Activated naive CD4-positive, alpha-beta T cell treated with anti-CD3 and anti-CD28 coated beads, Interleukin-2, amount 50 U/mL, for 16 hours (primary cell): ENCODE measurements at regions not wholly inside any gene's neighbourhood (a gene's known extent, or its start where the extent isn't known, plus 50 kb on each side); places are given as distances from the start of the nearest gene placed in this dataset.
"Not testable (repeated sequence)": the region's sequence is repeated elsewhere in the genome, so short reads cannot be mapped to it uniquely, and the experiment has no call there.

Experiments
- DNase-seq: peaks from one replicate; pipeline ENCODE4 v3.0.0-alpha.2; 2020

GRCh38 chr6:111925296-111925695, 52.0 kb upstream of the FYN start:
- DNase-seq, result no peak

GRCh38 chr6:111926731-111927302, 53.6 kb upstream of the FYN start:
- no peak for DNase-seq

GRCh38 chr6:111927321-111927720, 54.1 kb upstream of the FYN start:
- no peak for DNase-seq

- no peak for DNase-seq
Measured at GRCh38 chr6:111928139-111928538, 54.9 kb upstream of the FYN start.

GRCh38 chr6:111934611-111935010, 61.4 kb upstream of the FYN start:
- not testable (repeated sequence) for DNase-seq

- DNase-seq, result no peak
Measured at GRCh38 chr6:111936718-111937117, 63.5 kb upstream of the FYN start.

- DNase-seq, result no peak
Measured at GRCh38 chr6:111938710-111939109, 65.5 kb upstream of the FYN start.

- DNase-seq, result no peak
Measured at GRCh38 chr6:111939902-111940301, 66.7 kb upstream of the FYN start.

- no peak for DNase-seq
Measured at GRCh38 chr6:111940801-111941200, 67.5 kb upstream of the FYN start.

GRCh38 chr6:111941686-111942330, 68.6 kb upstream of the FYN start:
- no peak for DNase-seq

GRCh38 chr6:111942561-111942960, 69.3 kb upstream of the FYN start:
- no peak for DNase-seq

- DNase-seq, result no peak
Measured at GRCh38 chr6:111943266-111943665, 70.0 kb upstream of the FYN start.

- DNase-seq, result no peak
Measured at GRCh38 chr6:111943726-111944125, 70.5 kb upstream of the FYN start.

GRCh38 chr6:111944541-111944940, 71.3 kb upstream of the FYN start:
- DNase-seq, result no peak

- DNase-seq, result no peak
Measured at GRCh38 chr6:111949546-111949945, 76.3 kb upstream of the FYN start.

- not testable (repeated sequence) for DNase-seq
Measured at GRCh38 chr6:111949984-111950383, 76.7 kb upstream of the FYN start.

GRCh38 chr6:111950661-111951496, 77.6 kb upstream of the FYN start:
- no peak for DNase-seq

- DNase-seq, result no peak
Measured at GRCh38 chr6:111951497-111952085, 78.3 kb upstream of the FYN start.

GRCh38 chr6:111952274-111952673, 79.0 kb upstream of the FYN start:
- no peak for DNase-seq

- no peak for DNase-seq
Measured at GRCh38 chr6:111952821-111953540, 79.7 kb upstream of the FYN start.

- no peak for DNase-seq
Measured at GRCh38 chr6:111956098-111956497, 82.8 kb upstream of the FYN start.

GRCh38 chr6:111957623-111958315, 84.5 kb upstream of the FYN start:
- DNase-seq, result no peak
